ENCODE measurements at regions not wholly inside any gene's neighbourhood (a gene's known extent, or its start where the extent isn't known, plus 50 kb on each side); places are given as distances from the start of the nearest gene placed in this dataset.

- ATAC-seq = no peak
- in situ Hi-C loops (cut with MboI) = no loop called here
- 9% methylated on average over 2 of the region's 2 CpGs for WGBS (ENCODE audit: insufficient coverage, insufficient replicate concordance, low lambda C conversion rate, missing lambda C conversion rate)
- Histone ChIP-seq H2AFZ (ENCODE audit: control insufficient read depth, low read depth, low read length) (no peak overlapping the region), H3K36me3 (ENCODE audit: control insufficient read depth in 2 of 2, insufficient read depth in 2 of 2, low read length in 1 of 2) (no peaks in the 10 kb centered on the region), H3K27me3 (replicated peaks in 1 of 2; ENCODE audit: control insufficient read depth in 2 of 2, insufficient read depth in 2 of 2, low read length in 1 of 2) (no peaks in the 10 kb centered on the region), H4K20me1 (ENCODE audit: control insufficient read depth, insufficient read depth) (no peaks in the 10 kb centered on the region), H3K4me3 (no peak overlapping the region), H3K9ac (ENCODE audit: control insufficient read depth, insufficient read depth, low read length) (no peak overlapping the region), H3K79me2 (ENCODE audit: control insufficient read depth, insufficient read depth, low read length) (no peaks in the 10 kb centered on the region), H3K27ac (ENCODE audit: control insufficient read depth, insufficient read depth) (no peak overlapping the region), H3K9me3 (replicated peaks; ENCODE audit: control insufficient read depth, insufficient read depth, low read length) (no peaks in the 10 kb centered on the region), H3K4me1 (ENCODE audit: control insufficient read depth, insufficient read depth, low read length) (no peaks in the 10 kb centered on the region), H3K4me2 (ENCODE audit: control insufficient read depth, insufficient read depth) (no peak overlapping the region)
- intact Hi-C loops (cut with micrococcal nuclease; ENCODE audit: unreplicated experiment) = no loop called here
- SMC1A ChIA-PET (ENCODE audit: uncharacterized antibody, unreplicated experiment) = interaction anchor here (1.1 to 2.4 kb wide), 3 partner anchors 12 to 105 kb away, joined by 3 to 6 read pairs (median 3); no protein-coding TSS in a partner anchor
- CTCF ChIA-PET = interaction anchor here (0.5 to 1.4 kb wide), 3 partner anchors 149 to 560 kb away, joined by 3 read pairs; no protein-coding TSS in a partner anchor
- no TSS peak for BruUV-seq (replicated peaks)
- POLR2A ChIA-PET = no interaction called here
- RAD21 ChIA-PET (ENCODE audit: unreplicated experiment) = interaction anchor here (0.7 kb wide), 1 partner anchor 436 kb away, joined by 3 read pairs; no protein-coding TSS in a partner anchor
- no peak for DNase-seq (ENCODE audit: low read depth, low spot score)
- no peak for FAIRE-seq
- no peak for TF ChIP-seq EED (IDR thresholded peaks at IDR 0.05; ENCODE audit: low read depth)
- TF ChIP-seq, protein P1, sequence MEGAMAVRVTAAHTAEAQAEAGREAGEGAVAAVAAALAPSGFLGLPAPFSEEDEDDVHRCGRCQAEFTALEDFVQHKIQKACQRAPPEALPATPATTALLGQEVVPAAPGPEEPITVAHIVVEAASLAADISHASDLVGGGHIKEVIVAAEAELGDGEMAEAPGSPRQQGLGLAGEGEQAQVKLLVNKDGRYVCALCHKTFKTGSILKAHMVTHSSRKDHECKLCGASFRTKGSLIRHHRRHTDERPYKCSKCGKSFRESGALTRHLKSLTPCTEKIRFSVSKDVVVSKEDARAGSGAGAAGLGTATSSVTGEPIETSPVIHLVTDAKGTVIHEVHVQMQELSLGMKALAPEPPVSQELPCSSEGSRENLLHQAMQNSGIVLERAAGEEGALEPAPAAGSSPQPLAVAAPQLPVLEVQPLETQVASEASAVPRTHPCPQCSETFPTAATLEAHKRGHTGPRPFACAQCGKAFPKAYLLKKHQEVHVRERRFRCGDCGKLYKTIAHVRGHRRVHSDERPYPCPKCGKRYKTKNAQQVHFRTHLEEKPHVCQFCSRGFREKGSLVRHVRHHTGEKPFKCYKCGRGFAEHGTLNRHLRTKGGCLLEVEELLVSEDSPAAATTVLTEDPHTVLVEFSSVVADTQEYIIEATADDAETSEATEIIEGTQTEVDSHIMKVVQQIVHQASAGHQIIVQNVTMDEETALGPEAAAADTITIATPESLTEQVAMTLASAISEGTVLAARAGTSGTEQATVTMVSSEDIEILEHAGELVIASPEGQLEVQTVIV (IDR thresholded peaks at IDR 0.05; ENCODE audit: borderline replicate concordance, partially characterized antibody) = no peak
- no peak for TF ChIP-seq JUND (IDR thresholded peaks at IDR 0.05; ENCODE audit: low read depth, low read length)
- no peak for TF ChIP-seq BCL3 (IDR thresholded peaks at IDR 0.05; ENCODE audit: borderline replicate concordance, insufficient read depth, low read depth, low read length, poor library complexity, severe bottlenecking)
- no peak for TF ChIP-seq CREB1 (IDR thresholded peaks at IDR 0.05; ENCODE audit: low read depth)
- no peak for TF ChIP-seq CBX5 (IDR thresholded peaks at IDR 0.05; ENCODE audit: low read depth)
- TF ChIP-seq YY1 (IDR thresholded peaks at IDR 0.05; ENCODE audit: low read depth, low read length) = no peak
- TF ChIP-seq, protein P2, sequence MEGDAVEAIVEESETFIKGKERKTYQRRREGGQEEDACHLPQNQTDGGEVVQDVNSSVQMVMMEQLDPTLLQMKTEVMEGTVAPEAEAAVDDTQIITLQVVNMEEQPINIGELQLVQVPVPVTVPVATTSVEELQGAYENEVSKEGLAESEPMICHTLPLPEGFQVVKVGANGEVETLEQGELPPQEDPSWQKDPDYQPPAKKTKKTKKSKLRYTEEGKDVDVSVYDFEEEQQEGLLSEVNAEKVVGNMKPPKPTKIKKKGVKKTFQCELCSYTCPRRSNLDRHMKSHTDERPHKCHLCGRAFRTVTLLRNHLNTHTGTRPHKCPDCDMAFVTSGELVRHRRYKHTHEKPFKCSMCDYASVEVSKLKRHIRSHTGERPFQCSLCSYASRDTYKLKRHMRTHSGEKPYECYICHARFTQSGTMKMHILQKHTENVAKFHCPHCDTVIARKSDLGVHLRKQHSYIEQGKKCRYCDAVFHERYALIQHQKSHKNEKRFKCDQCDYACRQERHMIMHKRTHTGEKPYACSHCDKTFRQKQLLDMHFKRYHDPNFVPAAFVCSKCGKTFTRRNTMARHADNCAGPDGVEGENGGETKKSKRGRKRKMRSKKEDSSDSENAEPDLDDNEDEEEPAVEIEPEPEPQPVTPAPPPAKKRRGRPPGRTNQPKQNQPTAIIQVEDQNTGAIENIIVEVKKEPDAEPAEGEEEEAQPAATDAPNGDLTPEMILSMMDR (IDR thresholded peaks at IDR 0.05 in 2 of 3, conservative IDR thresholded peaks at IDR 0.05 in 1 of 3; ENCODE audit: control insufficient read depth in 2 of 3, extremely low read depth in 1 of 3, insufficient read depth in 1 of 3, low read depth in 3 of 3, low read length in 3 of 3) = no peak
- TF ChIP-seq ZNF207 (IDR thresholded peaks at IDR 0.05; ENCODE audit: borderline replicate concordance) = no peak
- TF ChIP-seq ATF7 (IDR thresholded peaks at IDR 0.05; ENCODE audit: low read depth) = no peak
- no peak for TF ChIP-seq SREBF1 (IDR thresholded peaks at IDR 0.05; ENCODE audit: low read length)
- TF ChIP-seq TARDBP (IDR thresholded peaks at IDR 0.05; ENCODE audit: borderline replicate concordance) = no peak
- no peak for TF ChIP-seq IRF4 (IDR thresholded peaks at IDR 0.05; ENCODE audit: low read depth, low read length)
- no peak for TF ChIP-seq NFIC (IDR thresholded peaks at IDR 0.05; ENCODE audit: low read depth, low read length)
These were observed 418.1 kb downstream of the SLITRK6 start for GRCh38 chr13:85381082-85381481.
